Esophagus muscularis mucosa (tissue), 3 donors: ENCODE measurements at regions not wholly inside any gene's neighbourhood (a gene's known extent, or its start where the extent isn't known, plus 50 kb on each side); places are given as distances from the start of the nearest gene placed in this dataset.

ENCODE experiments used
- POLR2AphosphoS5 ChIP-seq, 2 donors: sonication (generic); formaldehyde crosslinking; IDR thresholded peaks; one replicate each; pipeline ENCODE4 v1.6.1; 2017; ENCODE audit warnings: antibody characterized with exemption in 2 of 2
- TF ChIP-seq, protein P1 (sequence below), 3 experiments: fragments of 200-600 bp in 2 of 3; fragments of 450-650 bp in 1 of 3; sonication (generic) in 2 of 3; IDR thresholded peaks; one replicate each; pipeline ENCODE4 v1.5.1; 2017 to 2019; ENCODE audit warnings: antibody characterized with exemption in 3 of 3, mild to moderate bottlenecking in 2 of 3, moderate library complexity in 1 of 3

DNA sequence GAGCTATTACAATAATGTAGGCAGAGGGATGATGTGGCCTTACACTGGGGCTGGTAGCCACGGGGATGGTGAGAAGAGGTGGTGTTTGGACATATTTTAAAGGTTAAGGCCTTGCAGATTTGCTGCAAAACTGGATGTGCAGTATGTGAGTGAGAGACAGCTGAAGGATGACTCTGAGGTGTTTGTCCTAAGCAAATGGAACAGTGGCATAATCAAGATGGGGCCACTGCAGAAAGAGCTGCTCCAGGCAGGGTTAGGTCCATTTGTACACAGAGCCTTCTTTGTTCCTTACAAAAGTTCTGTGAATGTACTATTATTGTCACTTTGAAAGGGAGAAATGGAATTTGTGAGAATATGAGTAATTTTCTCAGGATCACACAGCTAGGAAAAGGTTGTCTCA lies 220.4 kb upstream of the ZP4 start:
- TF ChIP-seq, protein P1, sequence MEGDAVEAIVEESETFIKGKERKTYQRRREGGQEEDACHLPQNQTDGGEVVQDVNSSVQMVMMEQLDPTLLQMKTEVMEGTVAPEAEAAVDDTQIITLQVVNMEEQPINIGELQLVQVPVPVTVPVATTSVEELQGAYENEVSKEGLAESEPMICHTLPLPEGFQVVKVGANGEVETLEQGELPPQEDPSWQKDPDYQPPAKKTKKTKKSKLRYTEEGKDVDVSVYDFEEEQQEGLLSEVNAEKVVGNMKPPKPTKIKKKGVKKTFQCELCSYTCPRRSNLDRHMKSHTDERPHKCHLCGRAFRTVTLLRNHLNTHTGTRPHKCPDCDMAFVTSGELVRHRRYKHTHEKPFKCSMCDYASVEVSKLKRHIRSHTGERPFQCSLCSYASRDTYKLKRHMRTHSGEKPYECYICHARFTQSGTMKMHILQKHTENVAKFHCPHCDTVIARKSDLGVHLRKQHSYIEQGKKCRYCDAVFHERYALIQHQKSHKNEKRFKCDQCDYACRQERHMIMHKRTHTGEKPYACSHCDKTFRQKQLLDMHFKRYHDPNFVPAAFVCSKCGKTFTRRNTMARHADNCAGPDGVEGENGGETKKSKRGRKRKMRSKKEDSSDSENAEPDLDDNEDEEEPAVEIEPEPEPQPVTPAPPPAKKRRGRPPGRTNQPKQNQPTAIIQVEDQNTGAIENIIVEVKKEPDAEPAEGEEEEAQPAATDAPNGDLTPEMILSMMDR (IDR thresholded peaks at IDR 0.05), result no peak
- TF ChIP-seq POLR2AphosphoS5 (IDR thresholded peaks at IDR 0.05), result no peak
